Ishikawa (cell line): ENCODE measurements at regions not wholly inside any gene's neighbourhood (a gene's known extent, or its start where the extent isn't known, plus 50 kb on each side); places are given as distances from the start of the nearest gene placed in this dataset.

Source experiments
- CEBPB ChIP-seq: IDR thresholded peaks from 2 replicates; pipeline ENCODE4 v1.6.1; 2012
- CREB1 ChIP-seq: IDR thresholded peaks from 2 replicates; pipeline ENCODE4 v1.6.1; 2012; ENCODE audit warnings: low read depth
- EGR1 ChIP-seq: IDR thresholded peaks from 2 replicates; pipeline ENCODE4 v1.6.1; 2012
- EP300 ChIP-seq: IDR thresholded peaks from 2 replicates; pipeline ENCODE4 v1.6.1; 2012; ENCODE audit warnings: borderline replicate concordance
- FOXM1 ChIP-seq: IDR thresholded peaks from 2 replicates; pipeline ENCODE4 v1.6.1; 2012; ENCODE audit warnings: low read depth, borderline replicate concordance
- NFIC ChIP-seq: IDR thresholded peaks from 2 replicates; pipeline ENCODE4 v1.6.1; 2012
- RAD21 ChIP-seq: IDR thresholded peaks from 2 replicates; pipeline ENCODE4 v1.6.1; 2012; ENCODE audit warnings: low read depth
- TAF1 ChIP-seq: IDR thresholded peaks from 2 replicates; pipeline ENCODE4 v1.6.1; 2012; ENCODE audit warnings: low read depth, mild to moderate bottlenecking
- TCF12 ChIP-seq: IDR thresholded peaks from 2 replicates; pipeline ENCODE4 v1.6.1; 2012; ENCODE audit warnings: low read depth
- TEAD4 ChIP-seq: IDR thresholded peaks from 2 replicates; pipeline ENCODE4 v1.6.1; 2012
- YY1 ChIP-seq: IDR thresholded peaks from 2 replicates; pipeline ENCODE4 v1.6.1; 2012; ENCODE audit warnings: low read depth
- ZBTB7A ChIP-seq: IDR thresholded peaks from 2 replicates; pipeline ENCODE4 v1.6.1; 2012; ENCODE audit warnings: low read depth
- TF ChIP-seq, protein P1 (sequence below): IDR thresholded peaks from 2 replicates; pipeline ENCODE4 v1.6.1; 2012
- TF ChIP-seq, protein P2 (sequence below): IDR thresholded peaks from 2 replicates; pipeline ENCODE4 v1.6.1; 2012; ENCODE audit warnings: low read depth, mild to moderate bottlenecking
- TF ChIP-seq, protein P3 (sequence below): IDR thresholded peaks from 2 replicates; pipeline ENCODE4 v1.6.1; 2012

DNA sequence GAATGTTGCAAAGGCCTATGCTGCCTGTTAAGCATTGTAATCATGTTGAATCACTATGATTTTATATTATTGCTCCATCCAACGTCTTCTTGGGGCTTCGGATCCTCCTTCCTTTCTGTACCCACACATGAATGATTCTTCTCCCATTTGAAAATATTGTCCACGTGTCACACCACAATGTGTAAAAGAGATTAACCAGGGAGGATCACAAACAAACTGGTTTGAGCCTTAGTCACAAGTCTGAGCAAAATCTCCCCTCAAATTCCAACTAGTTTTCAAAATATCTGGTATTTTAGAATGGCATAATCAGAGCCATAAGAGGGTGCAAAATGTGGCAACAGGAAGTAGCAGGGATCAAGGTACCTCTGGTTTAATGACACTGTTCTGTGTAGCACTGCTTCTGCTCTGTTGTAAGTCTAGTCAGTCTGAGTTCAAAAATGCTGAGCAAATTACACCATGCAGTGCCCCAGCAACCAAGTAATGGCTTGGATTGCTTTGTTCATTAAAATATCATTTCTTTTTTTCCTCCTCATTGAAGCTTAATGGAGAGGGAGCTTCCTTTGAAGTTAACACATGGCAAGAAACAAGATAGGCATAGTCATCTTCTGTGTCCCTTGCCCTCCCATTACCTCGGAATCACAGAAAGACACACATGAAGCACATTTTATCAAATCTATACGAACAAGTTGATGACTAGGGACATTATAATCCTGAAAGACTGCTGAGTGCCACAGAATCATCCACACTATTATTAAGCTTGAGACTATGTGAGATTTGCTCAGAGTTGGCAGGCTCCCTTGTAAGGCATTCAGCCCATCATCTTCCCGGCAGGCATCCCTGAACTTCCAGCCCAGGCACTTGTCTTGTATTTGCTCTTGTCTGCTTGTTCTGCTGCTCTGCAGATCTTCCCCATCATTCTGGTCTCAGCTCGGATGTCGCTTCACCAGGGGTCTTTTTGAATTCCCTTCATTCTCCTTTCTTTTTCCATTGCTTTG is 102.0 kb upstream of the PRLR start:
- TF ChIP-seq EP300: no peak
- TF ChIP-seq NFIC: no peak
- TF ChIP-seq, protein P1, sequence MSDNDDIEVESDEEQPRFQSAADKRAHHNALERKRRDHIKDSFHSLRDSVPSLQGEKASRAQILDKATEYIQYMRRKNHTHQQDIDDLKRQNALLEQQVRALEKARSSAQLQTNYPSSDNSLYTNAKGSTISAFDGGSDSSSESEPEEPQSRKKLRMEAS: no peak
- no peak for TF ChIP-seq TCF12

DNA sequence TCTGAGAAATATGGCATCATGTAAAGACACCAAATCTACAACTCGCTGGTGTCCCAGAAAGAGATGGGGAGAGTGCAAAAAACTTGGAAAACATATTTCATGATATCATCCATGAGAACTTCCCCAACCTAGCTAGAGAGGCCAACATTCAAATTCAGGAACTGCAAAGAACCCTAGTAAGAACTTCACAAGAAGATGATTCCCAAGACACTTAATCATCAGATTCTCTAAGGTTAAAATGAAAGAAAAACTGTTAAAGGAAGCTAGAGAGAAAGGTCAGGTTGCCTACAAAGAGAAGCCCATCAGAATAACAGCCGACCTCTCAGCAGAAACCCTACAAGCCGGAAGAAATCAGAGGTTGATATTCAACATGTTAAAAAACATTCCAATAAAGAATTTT is 95.5 kb upstream of the PRLR start:
- TF ChIP-seq, protein P2, sequence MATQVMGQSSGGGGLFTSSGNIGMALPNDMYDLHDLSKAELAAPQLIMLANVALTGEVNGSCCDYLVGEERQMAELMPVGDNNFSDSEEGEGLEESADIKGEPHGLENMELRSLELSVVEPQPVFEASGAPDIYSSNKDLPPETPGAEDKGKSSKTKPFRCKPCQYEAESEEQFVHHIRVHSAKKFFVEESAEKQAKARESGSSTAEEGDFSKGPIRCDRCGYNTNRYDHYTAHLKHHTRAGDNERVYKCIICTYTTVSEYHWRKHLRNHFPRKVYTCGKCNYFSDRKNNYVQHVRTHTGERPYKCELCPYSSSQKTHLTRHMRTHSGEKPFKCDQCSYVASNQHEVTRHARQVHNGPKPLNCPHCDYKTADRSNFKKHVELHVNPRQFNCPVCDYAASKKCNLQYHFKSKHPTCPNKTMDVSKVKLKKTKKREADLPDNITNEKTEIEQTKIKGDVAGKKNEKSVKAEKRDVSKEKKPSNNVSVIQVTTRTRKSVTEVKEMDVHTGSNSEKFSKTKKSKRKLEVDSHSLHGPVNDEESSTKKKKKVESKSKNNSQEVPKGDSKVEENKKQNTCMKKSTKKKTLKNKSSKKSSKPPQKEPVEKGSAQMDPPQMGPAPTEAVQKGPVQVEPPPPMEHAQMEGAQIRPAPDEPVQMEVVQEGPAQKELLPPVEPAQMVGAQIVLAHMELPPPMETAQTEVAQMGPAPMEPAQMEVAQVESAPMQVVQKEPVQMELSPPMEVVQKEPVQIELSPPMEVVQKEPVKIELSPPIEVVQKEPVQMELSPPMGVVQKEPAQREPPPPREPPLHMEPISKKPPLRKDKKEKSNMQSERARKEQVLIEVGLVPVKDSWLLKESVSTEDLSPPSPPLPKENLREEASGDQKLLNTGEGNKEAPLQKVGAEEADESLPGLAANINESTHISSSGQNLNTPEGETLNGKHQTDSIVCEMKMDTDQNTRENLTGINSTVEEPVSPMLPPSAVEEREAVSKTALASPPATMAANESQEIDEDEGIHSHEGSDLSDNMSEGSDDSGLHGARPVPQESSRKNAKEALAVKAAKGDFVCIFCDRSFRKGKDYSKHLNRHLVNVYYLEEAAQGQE: no peak
- TF ChIP-seq, protein P1: no peak
- TF ChIP-seq RAD21 (no peak), EGR1 (no peak), CREB1 (no peak), TCF12 (no peak), YY1 (no peak), CEBPB (no peak), TAF1 (no peak)

DNA sequence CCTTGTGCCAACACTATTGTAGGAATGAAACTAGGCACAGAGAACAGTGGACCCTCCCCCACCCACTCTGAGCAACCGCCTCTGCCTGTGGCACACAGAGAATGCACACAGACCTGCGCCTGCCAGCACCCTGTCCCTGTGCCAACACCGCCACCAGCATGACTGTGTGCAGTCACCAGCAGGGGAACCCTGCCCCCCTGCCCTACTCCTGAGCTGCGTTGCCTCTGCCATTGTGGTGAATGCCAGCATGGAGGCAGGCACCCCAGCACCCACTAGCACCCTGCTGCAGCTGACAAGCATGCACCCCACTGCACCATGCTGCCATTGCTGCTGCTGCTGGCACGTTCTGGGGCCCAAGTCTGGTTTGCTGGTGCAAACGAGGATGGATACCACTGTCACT is 94.4 kb upstream of the PRLR start:
- TF ChIP-seq ZBTB7A (no peak), NFIC (no peak), CREB1 (no peak), EGR1 (no peak), TAF1 (no peak), YY1 (no peak)
- TF ChIP-seq, protein P1: no peak
- TF ChIP-seq, protein P3, sequence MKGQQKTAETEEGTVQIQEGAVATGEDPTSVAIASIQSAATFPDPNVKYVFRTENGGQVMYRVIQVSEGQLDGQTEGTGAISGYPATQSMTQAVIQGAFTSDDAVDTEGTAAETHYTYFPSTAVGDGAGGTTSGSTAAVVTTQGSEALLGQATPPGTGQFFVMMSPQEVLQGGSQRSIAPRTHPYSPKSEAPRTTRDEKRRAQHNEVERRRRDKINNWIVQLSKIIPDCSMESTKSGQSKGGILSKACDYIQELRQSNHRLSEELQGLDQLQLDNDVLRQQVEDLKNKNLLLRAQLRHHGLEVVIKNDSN: no peak

DNA sequence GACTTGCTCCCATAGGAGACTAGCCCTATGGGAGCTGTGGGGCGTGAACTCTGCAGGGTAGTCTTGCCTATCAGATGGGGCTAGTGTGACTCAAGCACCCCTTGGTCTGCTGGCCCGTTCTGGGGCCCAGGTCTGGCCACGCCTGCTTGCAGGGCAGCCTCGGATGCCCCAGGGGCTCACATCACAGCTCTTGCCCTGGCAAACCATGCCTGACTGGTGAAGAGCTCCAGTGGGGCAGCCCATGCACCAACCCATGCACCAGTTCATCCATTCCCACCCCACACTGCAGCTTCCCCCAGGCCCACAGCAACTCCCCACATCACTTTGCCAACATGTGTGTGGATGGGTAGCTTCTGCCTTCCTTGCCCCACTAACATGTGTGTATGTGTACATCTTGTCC is 93.9 kb upstream of the PRLR start:
- TF ChIP-seq NFIC (no peak), EP300 (no peak), RAD21 (no peak), ZBTB7A (no peak), FOXM1 (no peak), TAF1 (no peak), CREB1 (no peak), CEBPB (no peak), EGR1 (no peak), TEAD4 (no peak), YY1 (no peak), TCF12 (no peak)
- TF ChIP-seq, protein P3: no peak
- TF ChIP-seq, protein P1: no peak
- TF ChIP-seq, protein P2: no peak

DNA sequence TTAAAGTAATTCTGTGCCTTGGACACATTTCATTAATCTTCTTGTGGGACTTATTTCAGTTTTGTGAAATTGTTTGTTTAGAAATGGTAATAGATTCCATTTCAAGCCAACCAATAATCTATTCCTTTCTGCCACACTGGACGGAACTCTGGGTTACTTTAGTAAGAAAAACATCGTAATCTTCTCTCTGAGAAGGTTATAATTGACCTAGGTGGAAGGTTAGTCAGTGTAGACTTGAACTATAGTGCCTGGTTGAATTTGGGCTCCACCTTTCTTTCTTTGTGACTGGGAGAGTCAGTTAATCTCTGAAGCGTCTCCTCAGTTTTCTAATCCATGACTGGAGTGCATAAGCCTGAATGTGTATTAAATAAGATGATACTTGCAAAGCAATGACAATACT is 89.7 kb upstream of the PRLR start:
- no peak for TF ChIP-seq EGR1
- TF ChIP-seq, protein P2: no peak
- TF ChIP-seq NFIC: no peak
- no peak for TF ChIP-seq RAD21
